ENCODE measurements at regions not wholly inside any gene's neighbourhood (a gene's known extent, or its start where the extent isn't known, plus 50 kb on each side); places are given as distances from the start of the nearest gene placed in this dataset.
A peak's percentile ranks its signal among the peaks of the same experiment; 100 is the strongest.

- no peak for DNase-seq
Observed at GRCh38 chr7:36078816-36079360, 74.2 kb upstream of the EEPD1 start.

- DNase-seq: no peak
Observed at GRCh38 chr7:36079446-36080025, 73.5 kb upstream of the EEPD1 start.

- DNase-seq: no peak
Observed at GRCh38 chr7:36080843-36081242, 72.2 kb upstream of the EEPD1 start.

GRCh38 chr7:36082216-36082615, 70.8 kb upstream of the EEPD1 start:
- DNase-seq: no peak

- DNase-seq: no peak
Observed at GRCh38 chr7:36082910-36083309, 70.1 kb upstream of the EEPD1 start.

GRCh38 chr7:36083626-36084380, 69.3 kb upstream of the EEPD1 start:
- no peak for DNase-seq

- DNase-seq: peak in 1 of 2 experiments; percentile 6
Observed at GRCh38 chr7:36084485-36085091, 68.5 kb upstream of the EEPD1 start.

- DNase-seq: no peak
Observed at GRCh38 chr7:36085096-36085495, 68.0 kb upstream of the EEPD1 start.

GRCh38 chr7:36086571-36086970, 66.5 kb upstream of the EEPD1 start:
- DNase-seq: no peak

- no peak for DNase-seq
Observed at GRCh38 chr7:36088553-36088952, 64.5 kb upstream of the EEPD1 start.

- no peak for DNase-seq
Observed at GRCh38 chr7:36088966-36089365, 64.1 kb upstream of the EEPD1 start.

- no peak for DNase-seq
Observed at GRCh38 chr7:36090976-36091873, 61.8 kb upstream of the EEPD1 start.

GRCh38 chr7:36091874-36092176, 61.2 kb upstream of the EEPD1 start:
- no peak for DNase-seq

- no peak for DNase-seq
Observed at GRCh38 chr7:36092221-36092771, 60.8 kb upstream of the EEPD1 start.

- no peak for DNase-seq
Observed at GRCh38 chr7:36096460-36097095, 56.5 kb upstream of the EEPD1 start.

GRCh38 chr7:36098096-36098495, 55.0 kb upstream of the EEPD1 start:
- no peak for DNase-seq

GRCh38 chr7:36100226-36100625, 52.8 kb upstream of the EEPD1 start:
- DNase-seq: no peak

GRCh38 chr7:36100634-36101033, 52.4 kb upstream of the EEPD1 start:
- no peak for DNase-seq

Measured in SW 1271 (cell line).